Gastroesophageal sphincter (tissue), 3 donors: ENCODE measurements at regions not wholly inside any gene's neighbourhood (a gene's known extent, or its start where the extent isn't known, plus 50 kb on each side); places are given as distances from the start of the nearest gene placed in this dataset.

ENCODE experiments used
- POLR2A ChIP-seq, 2 donors: fragments of 450-650 bp; IDR thresholded peaks; one replicate each; pipeline ENCODE4 v1.6.1; 2017; ENCODE audit warnings: antibody characterized with exemption in 2 of 2, mild to moderate bottlenecking in 2 of 2, moderate library complexity in 1 of 2
- TF ChIP-seq, protein P1 (sequence below), 4 experiments: fragments of 200-600 bp in 2 of 4; fragments of 450-650 bp in 2 of 4; sonication (generic) in 1 of 4; IDR thresholded peaks; one replicate each; pipeline ENCODE4 v1.5.1; 2017 to 2019; ENCODE audit warnings: antibody characterized with exemption in 4 of 4, mild to moderate bottlenecking in 2 of 4, moderate library complexity in 2 of 4

DNA sequence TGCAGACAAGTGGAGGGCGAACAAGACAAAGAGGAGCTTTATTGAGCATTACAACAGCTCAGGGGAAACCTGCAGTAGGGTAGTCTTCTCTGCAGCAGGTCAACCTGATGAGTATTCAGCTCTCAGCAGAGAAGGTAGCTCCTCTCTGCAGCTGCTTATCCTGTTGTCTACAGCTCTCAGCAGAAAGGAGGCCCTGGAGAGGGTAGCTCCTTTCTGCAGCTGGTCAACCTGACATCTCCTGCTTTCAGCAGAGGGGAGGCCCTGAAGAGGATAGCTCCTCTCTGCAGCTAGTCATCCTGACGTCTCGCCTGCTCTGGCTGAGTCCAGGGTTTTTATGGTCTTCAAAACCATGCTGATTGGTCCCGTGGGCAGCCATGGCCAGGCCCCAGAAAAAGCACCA, 113.6 kb downstream of the CD24 start:
- TF ChIP-seq POLR2A (IDR thresholded peaks at IDR 0.05): no peak
- TF ChIP-seq, protein P1, sequence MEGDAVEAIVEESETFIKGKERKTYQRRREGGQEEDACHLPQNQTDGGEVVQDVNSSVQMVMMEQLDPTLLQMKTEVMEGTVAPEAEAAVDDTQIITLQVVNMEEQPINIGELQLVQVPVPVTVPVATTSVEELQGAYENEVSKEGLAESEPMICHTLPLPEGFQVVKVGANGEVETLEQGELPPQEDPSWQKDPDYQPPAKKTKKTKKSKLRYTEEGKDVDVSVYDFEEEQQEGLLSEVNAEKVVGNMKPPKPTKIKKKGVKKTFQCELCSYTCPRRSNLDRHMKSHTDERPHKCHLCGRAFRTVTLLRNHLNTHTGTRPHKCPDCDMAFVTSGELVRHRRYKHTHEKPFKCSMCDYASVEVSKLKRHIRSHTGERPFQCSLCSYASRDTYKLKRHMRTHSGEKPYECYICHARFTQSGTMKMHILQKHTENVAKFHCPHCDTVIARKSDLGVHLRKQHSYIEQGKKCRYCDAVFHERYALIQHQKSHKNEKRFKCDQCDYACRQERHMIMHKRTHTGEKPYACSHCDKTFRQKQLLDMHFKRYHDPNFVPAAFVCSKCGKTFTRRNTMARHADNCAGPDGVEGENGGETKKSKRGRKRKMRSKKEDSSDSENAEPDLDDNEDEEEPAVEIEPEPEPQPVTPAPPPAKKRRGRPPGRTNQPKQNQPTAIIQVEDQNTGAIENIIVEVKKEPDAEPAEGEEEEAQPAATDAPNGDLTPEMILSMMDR (IDR thresholded peaks at IDR 0.05): no peak
